ENCODE measurements at regions not wholly inside any gene's neighbourhood (a gene's known extent, or its start where the extent isn't known, plus 50 kb on each side); places are given as distances from the start of the nearest gene placed in this dataset.

GRCh38 chr15:38647683-38648082 lies 83.1 kb upstream of the RASGRP1 start:
- H2AFZ ChIP-seq (ENCODE audit: low read length, unreplicated experiment), result no peak overlapping the region
- no peaks in the 10 kb centered on the region for H3K79me2 ChIP-seq (ENCODE audit: control insufficient read depth, insufficient read depth, low read length, unreplicated experiment)
- H3K27ac ChIP-seq (ENCODE audit: low read depth, low read length), result no peak overlapping the region
- H3K4me1 ChIP-seq (ENCODE audit: control insufficient read depth, insufficient read depth, low read length, unreplicated experiment), result no peaks in the 10 kb centered on the region
- H3K4me3 ChIP-seq (ENCODE audit: low read depth, low read length), result no peak overlapping the region
- peaks cover 61% of the 10 kb centered on the region for H3K27me3 ChIP-seq (ENCODE audit: insufficient read depth, low read length)
- no peaks in the 10 kb centered on the region for H3K36me3 ChIP-seq (ENCODE audit: insufficient read depth, low read length)

GRCh38 chr15:38648121-38648843 lies 83.7 kb upstream of the RASGRP1 start:
- Histone ChIP-seq H2AFZ (ENCODE audit: low read length, unreplicated experiment) (no peak overlapping the region), H3K79me2 (ENCODE audit: control insufficient read depth, insufficient read depth, low read length, unreplicated experiment) (no peaks in the 10 kb centered on the region), H3K4me3 (ENCODE audit: low read depth, low read length) (no peak overlapping the region), H3K27me3 (ENCODE audit: insufficient read depth, low read length) (peaks cover 66% of the 10 kb centered on the region), H3K36me3 (ENCODE audit: insufficient read depth, low read length) (no peaks in the 10 kb centered on the region), H3K4me1 (ENCODE audit: control insufficient read depth, insufficient read depth, low read length, unreplicated experiment) (no peaks in the 10 kb centered on the region), H3K27ac (ENCODE audit: low read depth, low read length) (no peak overlapping the region)

GRCh38 chr15:38650384-38650783 lies 85.8 kb upstream of the RASGRP1 start:
- no peak overlapping the region for H3K27ac ChIP-seq (ENCODE audit: low read depth, low read length)
- no peaks in the 10 kb centered on the region for H3K36me3 ChIP-seq (ENCODE audit: insufficient read depth, low read length)
- no peaks in the 10 kb centered on the region for H3K4me1 ChIP-seq (ENCODE audit: control insufficient read depth, insufficient read depth, low read length, unreplicated experiment)
- H3K79me2 ChIP-seq (ENCODE audit: control insufficient read depth, insufficient read depth, low read length, unreplicated experiment), result no peaks in the 10 kb centered on the region
- no peak overlapping the region for H3K4me3 ChIP-seq (ENCODE audit: low read depth, low read length)
- H2AFZ ChIP-seq (ENCODE audit: low read length, unreplicated experiment), result no peak overlapping the region
- H3K27me3 ChIP-seq (ENCODE audit: insufficient read depth, low read length), result peaks cover 67% of the 10 kb centered on the region

GRCh38 chr15:38650936-38651327 lies 86.3 kb upstream of the RASGRP1 start:
- H3K4me1 ChIP-seq (ENCODE audit: control insufficient read depth, insufficient read depth, low read length, unreplicated experiment), result no peaks in the 10 kb centered on the region
- no peak overlapping the region for H3K27ac ChIP-seq (ENCODE audit: low read depth, low read length)
- peaks cover 70% of the 10 kb centered on the region for H3K27me3 ChIP-seq (ENCODE audit: insufficient read depth, low read length)
- H3K79me2 ChIP-seq (ENCODE audit: control insufficient read depth, insufficient read depth, low read length, unreplicated experiment), result no peaks in the 10 kb centered on the region
- H3K4me3 ChIP-seq (ENCODE audit: low read depth, low read length), result no peak overlapping the region
- H3K36me3 ChIP-seq (ENCODE audit: insufficient read depth, low read length), result no peaks in the 10 kb centered on the region
- no peak overlapping the region for H2AFZ ChIP-seq (ENCODE audit: low read length, unreplicated experiment)

GRCh38 chr15:38651328-38652038 lies 86.9 kb upstream of the RASGRP1 start:
- Histone ChIP-seq H3K27ac (ENCODE audit: low read depth, low read length) (no peak overlapping the region), H3K36me3 (ENCODE audit: insufficient read depth, low read length) (no peaks in the 10 kb centered on the region), H3K4me1 (ENCODE audit: control insufficient read depth, insufficient read depth, low read length, unreplicated experiment) (no peaks in the 10 kb centered on the region), H3K27me3 (ENCODE audit: insufficient read depth, low read length) (peaks cover 64% of the 10 kb centered on the region), H3K79me2 (ENCODE audit: control insufficient read depth, insufficient read depth, low read length, unreplicated experiment) (no peaks in the 10 kb centered on the region), H3K4me3 (ENCODE audit: low read depth, low read length) (no peak overlapping the region), H2AFZ (ENCODE audit: low read length, unreplicated experiment) (no peak overlapping the region)

- H2AFZ ChIP-seq (ENCODE audit: low read length, unreplicated experiment), result no peak overlapping the region
- H3K27me3 ChIP-seq (ENCODE audit: insufficient read depth, low read length), result peaks cover 61% of the 10 kb centered on the region
- H3K79me2 ChIP-seq (ENCODE audit: control insufficient read depth, insufficient read depth, low read length, unreplicated experiment), result no peaks in the 10 kb centered on the region
- no peaks in the 10 kb centered on the region for H3K36me3 ChIP-seq (ENCODE audit: insufficient read depth, low read length)
- H3K4me1 ChIP-seq (ENCODE audit: control insufficient read depth, insufficient read depth, low read length, unreplicated experiment), result no peaks in the 10 kb centered on the region
- no peak overlapping the region for H3K4me3 ChIP-seq (ENCODE audit: low read depth, low read length)
- no peak overlapping the region for H3K27ac ChIP-seq (ENCODE audit: low read depth, low read length)
These were observed 87.7 kb upstream of the RASGRP1 start for GRCh38 chr15:38652183-38652794.

- no peaks in the 10 kb centered on the region for H3K36me3 ChIP-seq (ENCODE audit: insufficient read depth, low read length)
- H3K4me1 ChIP-seq (ENCODE audit: control insufficient read depth, insufficient read depth, low read length, unreplicated experiment), result no peaks in the 10 kb centered on the region
- peaks cover 60% of the 10 kb centered on the region for H3K27me3 ChIP-seq (ENCODE audit: insufficient read depth, low read length)
- no peak overlapping the region for H3K27ac ChIP-seq (ENCODE audit: low read depth, low read length)
- no peak overlapping the region for H2AFZ ChIP-seq (ENCODE audit: low read length, unreplicated experiment)
- no peaks in the 10 kb centered on the region for H3K79me2 ChIP-seq (ENCODE audit: control insufficient read depth, insufficient read depth, low read length, unreplicated experiment)
- H3K4me3 ChIP-seq (ENCODE audit: low read depth, low read length), result no peak overlapping the region
These were observed 88.4 kb upstream of the RASGRP1 start for GRCh38 chr15:38652998-38653397.

GRCh38 chr15:38658431-38658830 lies 93.8 kb upstream of the RASGRP1 start:
- Histone ChIP-seq H3K4me1 (ENCODE audit: control insufficient read depth, insufficient read depth, low read length, unreplicated experiment) (no peaks in the 10 kb centered on the region), H3K36me3 (ENCODE audit: insufficient read depth, low read length) (no peaks in the 10 kb centered on the region), H3K4me3 (ENCODE audit: low read depth, low read length) (no peak overlapping the region), H3K27ac (ENCODE audit: low read depth, low read length) (no peak overlapping the region), H3K27me3 (ENCODE audit: insufficient read depth, low read length) (peaks cover 33% of the 10 kb centered on the region), H3K79me2 (ENCODE audit: control insufficient read depth, insufficient read depth, low read length, unreplicated experiment) (no peaks in the 10 kb centered on the region), H2AFZ (ENCODE audit: low read length, unreplicated experiment) (no peak overlapping the region)

GRCh38 chr15:38660738-38661137 lies 96.1 kb upstream of the RASGRP1 start:
- no peak overlapping the region for H3K27ac ChIP-seq (ENCODE audit: low read depth, low read length)
- H3K79me2 ChIP-seq (ENCODE audit: control insufficient read depth, insufficient read depth, low read length, unreplicated experiment), result no peaks in the 10 kb centered on the region
- H3K4me1 ChIP-seq (ENCODE audit: control insufficient read depth, insufficient read depth, low read length, unreplicated experiment), result no peaks in the 10 kb centered on the region
- no peak overlapping the region for H3K4me3 ChIP-seq (ENCODE audit: low read depth, low read length)
- no peak overlapping the region for H2AFZ ChIP-seq (ENCODE audit: low read length, unreplicated experiment)
- H3K36me3 ChIP-seq (ENCODE audit: insufficient read depth, low read length), result no peaks in the 10 kb centered on the region
- peaks cover 44% of the 10 kb centered on the region for H3K27me3 ChIP-seq (ENCODE audit: insufficient read depth, low read length)

GRCh38 chr15:38662033-38662802 lies 97.6 kb upstream of the RASGRP1 start:
- Histone ChIP-seq H3K4me1 (ENCODE audit: control insufficient read depth, insufficient read depth, low read length, unreplicated experiment) (no peaks in the 10 kb centered on the region), H3K27ac (ENCODE audit: low read depth, low read length) (no peak overlapping the region), H3K27me3 (ENCODE audit: insufficient read depth, low read length) (peaks cover 59% of the 10 kb centered on the region), H3K4me3 (ENCODE audit: low read depth, low read length) (no peak overlapping the region), H3K36me3 (ENCODE audit: insufficient read depth, low read length) (no peaks in the 10 kb centered on the region), H3K79me2 (ENCODE audit: control insufficient read depth, insufficient read depth, low read length, unreplicated experiment) (no peaks in the 10 kb centered on the region), H2AFZ (ENCODE audit: low read length, unreplicated experiment) (no peak overlapping the region)

Measured in ACC112 (cell line).